ENCODE measurements at regions not wholly inside any gene's neighbourhood (a gene's known extent, or its start where the extent isn't known, plus 50 kb on each side); places are given as distances from the start of the nearest gene placed in this dataset.

DNA sequence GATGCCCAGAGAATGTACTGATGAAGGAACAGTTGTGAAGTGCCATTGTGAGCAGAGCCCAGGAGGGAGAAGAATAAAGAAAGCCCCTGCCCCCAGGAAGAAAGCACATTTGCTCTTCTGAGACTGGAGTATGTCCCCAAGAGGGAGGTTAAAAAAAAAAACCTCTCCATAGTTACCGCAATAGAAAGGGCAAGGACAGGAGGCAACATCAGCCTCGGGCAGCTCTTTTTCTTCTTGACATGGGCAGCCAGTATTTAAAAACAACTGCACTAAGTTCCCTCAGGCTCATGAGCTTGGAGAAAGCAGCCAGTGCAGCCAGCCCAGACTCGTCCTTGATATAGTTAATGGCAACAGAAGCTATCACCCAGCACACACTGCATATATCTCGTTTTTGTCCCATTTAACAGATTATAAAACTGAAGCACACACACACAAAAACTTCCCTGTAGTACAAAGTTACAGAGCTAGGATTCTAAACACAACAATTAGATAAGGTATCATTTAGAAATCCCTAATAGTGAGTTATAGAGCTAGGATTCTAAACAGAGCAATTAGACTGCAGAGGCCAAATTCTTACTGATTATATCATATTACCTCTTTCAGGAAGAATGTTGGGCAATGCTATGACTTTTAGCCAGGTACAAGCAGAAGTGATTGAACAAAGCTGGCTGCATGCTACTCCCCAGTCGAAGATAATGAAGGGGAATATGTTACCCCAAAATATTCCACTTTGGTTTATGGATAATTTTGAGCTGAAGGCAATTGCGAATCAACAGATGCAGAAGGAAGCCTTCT, 823.5 kb downstream of the GRID1 start:
- Histone ChIP-seq H3K4me2 (ENCODE audit: extremely low read depth, insufficient read depth, low read length) (no peak overlapping the region), H3K36me3 (ENCODE audit: control insufficient read depth, insufficient read depth, low read length) (no peaks in the 10 kb centered on the region), H3K27me3 (ENCODE audit: control insufficient read depth, insufficient read depth, low read length) (no peaks in the 10 kb centered on the region), H3K9me3 (ENCODE audit: control insufficient read depth, insufficient read depth, low read depth, low read length) (no peaks in the 10 kb centered on the region), H3K9ac (ENCODE audit: insufficient read depth, low read length) (no peak overlapping the region), H3K4me3 (replicated peaks in 1 of 4; ENCODE audit: control extremely low read depth in 1 of 4, insufficient read depth in 1 of 4, low read depth in 3 of 4, low read length in 4 of 4) (no peak overlapping the region), H3K79me2 (ENCODE audit: control insufficient read depth, insufficient read depth, low read length) (no peaks in the 10 kb centered on the region), H2AFZ (ENCODE audit: low read length) (no peak overlapping the region), H3K4me1 (ENCODE audit: control insufficient read depth, extremely low read depth, insufficient read depth, low read length) (no peaks in the 10 kb centered on the region), H3K27ac (ENCODE audit: insufficient read depth, low read length) (no peak overlapping the region), H4K20me1 (ENCODE audit: control insufficient read depth, extremely low read depth, insufficient read depth, low read length) (no peaks in the 10 kb centered on the region)
- no peak for DNase-seq (ENCODE audit: low read depth in 2 of 2)
- TF ChIP-seq, protein P1, sequence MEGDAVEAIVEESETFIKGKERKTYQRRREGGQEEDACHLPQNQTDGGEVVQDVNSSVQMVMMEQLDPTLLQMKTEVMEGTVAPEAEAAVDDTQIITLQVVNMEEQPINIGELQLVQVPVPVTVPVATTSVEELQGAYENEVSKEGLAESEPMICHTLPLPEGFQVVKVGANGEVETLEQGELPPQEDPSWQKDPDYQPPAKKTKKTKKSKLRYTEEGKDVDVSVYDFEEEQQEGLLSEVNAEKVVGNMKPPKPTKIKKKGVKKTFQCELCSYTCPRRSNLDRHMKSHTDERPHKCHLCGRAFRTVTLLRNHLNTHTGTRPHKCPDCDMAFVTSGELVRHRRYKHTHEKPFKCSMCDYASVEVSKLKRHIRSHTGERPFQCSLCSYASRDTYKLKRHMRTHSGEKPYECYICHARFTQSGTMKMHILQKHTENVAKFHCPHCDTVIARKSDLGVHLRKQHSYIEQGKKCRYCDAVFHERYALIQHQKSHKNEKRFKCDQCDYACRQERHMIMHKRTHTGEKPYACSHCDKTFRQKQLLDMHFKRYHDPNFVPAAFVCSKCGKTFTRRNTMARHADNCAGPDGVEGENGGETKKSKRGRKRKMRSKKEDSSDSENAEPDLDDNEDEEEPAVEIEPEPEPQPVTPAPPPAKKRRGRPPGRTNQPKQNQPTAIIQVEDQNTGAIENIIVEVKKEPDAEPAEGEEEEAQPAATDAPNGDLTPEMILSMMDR (conservative IDR thresholded peaks at IDR 0.05 in 1 of 2, IDR thresholded peaks at IDR 0.05 in 1 of 2; ENCODE audit: low read depth in 1 of 2, low read length in 2 of 2) = no peak
- TF ChIP-seq EZH2 (IDR thresholded peaks at IDR 0.05; ENCODE audit: low read length, missing control alignments) = no peak

DNA sequence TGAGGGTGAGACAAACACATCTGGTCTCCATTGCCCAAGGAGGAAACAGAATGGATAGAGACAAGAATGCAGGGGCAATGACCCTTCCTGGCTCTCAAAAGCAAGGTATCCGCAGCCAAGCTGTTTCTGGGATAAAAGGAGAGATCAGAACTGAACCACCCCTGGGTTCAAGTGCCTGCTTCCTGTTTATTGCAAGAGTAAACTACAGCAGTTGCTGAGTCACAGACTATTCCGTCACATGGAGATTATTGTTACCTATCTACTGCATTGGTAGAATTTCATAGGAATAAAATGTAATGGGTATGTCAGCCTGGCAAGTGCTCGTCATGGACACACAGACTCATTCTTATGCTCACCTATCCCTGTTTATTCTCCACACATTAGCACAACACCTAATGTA, 821.6 kb downstream of the GRID1 start:
- Histone ChIP-seq H3K4me3 (replicated peaks in 1 of 4; ENCODE audit: control extremely low read depth in 1 of 4, insufficient read depth in 1 of 4, low read depth in 3 of 4, low read length in 4 of 4) (no peak overlapping the region), H3K36me3 (ENCODE audit: control insufficient read depth, insufficient read depth, low read length) (no peaks in the 10 kb centered on the region), H3K4me2 (ENCODE audit: extremely low read depth, insufficient read depth, low read length) (no peak overlapping the region), H3K9ac (ENCODE audit: insufficient read depth, low read length) (no peak overlapping the region), H3K9me3 (ENCODE audit: control insufficient read depth, insufficient read depth, low read depth, low read length) (no peaks in the 10 kb centered on the region), H3K79me2 (ENCODE audit: control insufficient read depth, insufficient read depth, low read length) (no peaks in the 10 kb centered on the region), H3K27ac (ENCODE audit: insufficient read depth, low read length) (no peak overlapping the region), H3K4me1 (ENCODE audit: control insufficient read depth, extremely low read depth, insufficient read depth, low read length) (no peaks in the 10 kb centered on the region), H3K27me3 (ENCODE audit: control insufficient read depth, insufficient read depth, low read length) (no peaks in the 10 kb centered on the region), H4K20me1 (ENCODE audit: control insufficient read depth, extremely low read depth, insufficient read depth, low read length) (no peaks in the 10 kb centered on the region), H2AFZ (ENCODE audit: low read length) (no peak overlapping the region)
- DNase-seq (ENCODE audit: low read depth in 2 of 2) = no peak
- no peak for TF ChIP-seq EZH2 (IDR thresholded peaks at IDR 0.05; ENCODE audit: low read length, missing control alignments)
- TF ChIP-seq, protein P1 (conservative IDR thresholded peaks at IDR 0.05 in 1 of 2, IDR thresholded peaks at IDR 0.05 in 1 of 2; ENCODE audit: low read depth in 1 of 2, low read length in 2 of 2) = no peak

DNA sequence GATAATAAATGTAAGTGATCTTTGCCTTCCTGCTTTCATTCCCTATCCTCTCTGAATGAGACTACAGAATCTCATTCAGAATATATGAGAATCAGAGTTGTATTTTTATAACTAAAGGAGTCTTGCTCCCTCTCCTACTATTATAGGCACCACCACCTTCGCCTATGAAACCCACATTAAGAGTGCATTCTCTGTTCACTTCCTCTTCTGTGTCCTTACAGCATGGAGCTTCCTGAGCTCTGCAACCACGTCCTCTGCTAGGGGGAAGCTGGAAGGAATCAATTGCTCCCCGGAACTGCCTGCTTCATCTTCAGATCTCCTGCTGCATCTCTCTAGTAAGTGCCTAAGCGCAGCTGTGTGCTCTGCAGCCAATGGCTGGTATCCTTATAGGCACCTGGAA, 820.7 kb downstream of the GRID1 start:
- Histone ChIP-seq H3K4me3 (replicated peaks in 1 of 4; ENCODE audit: control extremely low read depth in 1 of 4, insufficient read depth in 1 of 4, low read depth in 3 of 4, low read length in 4 of 4) (no peak overlapping the region), H4K20me1 (ENCODE audit: control insufficient read depth, extremely low read depth, insufficient read depth, low read length) (no peaks in the 10 kb centered on the region), H3K4me2 (ENCODE audit: extremely low read depth, insufficient read depth, low read length) (no peak overlapping the region), H3K79me2 (ENCODE audit: control insufficient read depth, insufficient read depth, low read length) (no peaks in the 10 kb centered on the region), H3K9ac (ENCODE audit: insufficient read depth, low read length) (no peak overlapping the region), H3K27me3 (ENCODE audit: control insufficient read depth, insufficient read depth, low read length) (no peaks in the 10 kb centered on the region), H3K4me1 (ENCODE audit: control insufficient read depth, extremely low read depth, insufficient read depth, low read length) (no peaks in the 10 kb centered on the region), H3K36me3 (ENCODE audit: control insufficient read depth, insufficient read depth, low read length) (no peaks in the 10 kb centered on the region), H3K27ac (ENCODE audit: insufficient read depth, low read length) (no peak overlapping the region), H2AFZ (ENCODE audit: low read length) (no peak overlapping the region), H3K9me3 (ENCODE audit: control insufficient read depth, insufficient read depth, low read depth, low read length) (no peaks in the 10 kb centered on the region)
- no peak for TF ChIP-seq EZH2 (IDR thresholded peaks at IDR 0.05; ENCODE audit: low read length, missing control alignments)
- TF ChIP-seq, protein P1 (conservative IDR thresholded peaks at IDR 0.05 in 1 of 2, IDR thresholded peaks at IDR 0.05 in 1 of 2; ENCODE audit: low read depth in 1 of 2, low read length in 2 of 2) = no peak
- DNase-seq (ENCODE audit: low read depth in 2 of 2) = no peak

All from fibroblast of lung (primary cell).